Activated naive CD4-positive, alpha-beta T cell (primary cell): ENCODE measurements at regions not wholly inside any gene's neighbourhood (a gene's known extent, or its start where the extent isn't known, plus 50 kb on each side); places are given as distances from the start of the nearest gene placed in this dataset.

Source experiments
- DNase-seq, 4 experiments: peaks; one replicate each; lab custom pipeline; 2025; lab: John Stamatoyannopoulos, UW

- DNase-seq = no peak
These were observed 85.6 kb upstream of the DNAJC19 start for GRCh38 chr3:181075098-181075497.

- DNase-seq = no peak
These were observed 76.9 kb upstream of the DNAJC19 start for GRCh38 chr3:181066143-181067087.

GRCh38 chr3:181056136-181056732, 66.7 kb upstream of the DNAJC19 start:
- no peak for DNase-seq

GRCh38 chr3:181054538-181054937, 65.0 kb upstream of the DNAJC19 start:
- no peak for DNase-seq

- no peak for DNase-seq
These were observed 62.7 kb upstream of the DNAJC19 start for GRCh38 chr3:181052256-181052655.

GRCh38 chr3:181050738-181051137, 61.2 kb upstream of the DNAJC19 start:
- DNase-seq = no peak

- no peak for DNase-seq
These were observed 50.5 kb upstream of the DNAJC19 start for GRCh38 chr3:181040030-181040429.
